ENCODE measurements at regions not wholly inside any gene's neighbourhood (a gene's known extent, or its start where the extent isn't known, plus 50 kb on each side); places are given as distances from the start of the nearest gene placed in this dataset.

- Histone ChIP-seq H3F3A (ENCODE audit: low read depth) (no peaks in the 10 kb centered on the region), H4K20me1 (ENCODE audit: low read depth) (no peaks in the 10 kb centered on the region), H3K27ac (no peak overlapping the region), H3K9me3 (ENCODE audit: low read depth) (no peaks in the 10 kb centered on the region), H3K36me3 (no peaks in the 10 kb centered on the region), H3K4me3 (no peak overlapping the region), H3K27me3 (no peaks in the 10 kb centered on the region), H2AFZ (replicated peaks) (no peak overlapping the region), H3K4me2 (no peak overlapping the region), H3K4me1 (no peaks in the 10 kb centered on the region), H3K79me2 (ENCODE audit: low read depth) (no peaks in the 10 kb centered on the region), H3K9ac (no peak overlapping the region)
- no peak for TF ChIP-seq EZH2 (IDR thresholded peaks at IDR 0.05)
- TF ChIP-seq, protein P1, sequence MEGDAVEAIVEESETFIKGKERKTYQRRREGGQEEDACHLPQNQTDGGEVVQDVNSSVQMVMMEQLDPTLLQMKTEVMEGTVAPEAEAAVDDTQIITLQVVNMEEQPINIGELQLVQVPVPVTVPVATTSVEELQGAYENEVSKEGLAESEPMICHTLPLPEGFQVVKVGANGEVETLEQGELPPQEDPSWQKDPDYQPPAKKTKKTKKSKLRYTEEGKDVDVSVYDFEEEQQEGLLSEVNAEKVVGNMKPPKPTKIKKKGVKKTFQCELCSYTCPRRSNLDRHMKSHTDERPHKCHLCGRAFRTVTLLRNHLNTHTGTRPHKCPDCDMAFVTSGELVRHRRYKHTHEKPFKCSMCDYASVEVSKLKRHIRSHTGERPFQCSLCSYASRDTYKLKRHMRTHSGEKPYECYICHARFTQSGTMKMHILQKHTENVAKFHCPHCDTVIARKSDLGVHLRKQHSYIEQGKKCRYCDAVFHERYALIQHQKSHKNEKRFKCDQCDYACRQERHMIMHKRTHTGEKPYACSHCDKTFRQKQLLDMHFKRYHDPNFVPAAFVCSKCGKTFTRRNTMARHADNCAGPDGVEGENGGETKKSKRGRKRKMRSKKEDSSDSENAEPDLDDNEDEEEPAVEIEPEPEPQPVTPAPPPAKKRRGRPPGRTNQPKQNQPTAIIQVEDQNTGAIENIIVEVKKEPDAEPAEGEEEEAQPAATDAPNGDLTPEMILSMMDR (IDR thresholded peaks at IDR 0.05), result no peak
- TF ChIP-seq EZH2phosphoT487 (IDR thresholded peaks at IDR 0.05), result no peak
- no peaks in the 10 kb centered on the region for H3K36me3 Mint-ChIP-seq
- H3K4me3 Mint-ChIP-seq, result no peak overlapping the region
- peaks cover 10% of the 10 kb centered on the region for H3K4me1 Mint-ChIP-seq
- peaks cover 3% of the 10 kb centered on the region for H3K9me3 Mint-ChIP-seq
- H3K27me3 Mint-ChIP-seq (ENCODE audit: insufficient read depth, low read depth), result peaks cover 8% of the 10 kb centered on the region
- no peak for DNase-seq (ENCODE audit: low spot score)
- no peak overlapping the region for H3K27ac Mint-ChIP-seq
Measured at GRCh38 chr9:88053856-88054501, 79.6 kb upstream of the CDK20 start.

GRCh38 chr9:88052321-88052965, 78.1 kb upstream of the CDK20 start:
- no peak for DNase-seq (ENCODE audit: low spot score)
- TF ChIP-seq, protein P1 (IDR thresholded peaks at IDR 0.05), result no peak
- TF ChIP-seq EZH2phosphoT487 (IDR thresholded peaks at IDR 0.05), result no peak
- TF ChIP-seq EZH2 (IDR thresholded peaks at IDR 0.05), result no peak
- Histone ChIP-seq H3K36me3 (no peaks in the 10 kb centered on the region), H3K27me3 (no peaks in the 10 kb centered on the region), H3K9me3 (ENCODE audit: low read depth) (no peaks in the 10 kb centered on the region), H3F3A (ENCODE audit: low read depth) (no peaks in the 10 kb centered on the region), H3K4me3 (no peak overlapping the region), H3K4me1 (no peaks in the 10 kb centered on the region), H3K79me2 (ENCODE audit: low read depth) (no peaks in the 10 kb centered on the region), H3K27ac (no peak overlapping the region), H3K4me2 (no peak overlapping the region), H3K9ac (no peak overlapping the region), H2AFZ (replicated peaks) (no peak overlapping the region), H4K20me1 (ENCODE audit: low read depth) (no peaks in the 10 kb centered on the region)
- H3K36me3 Mint-ChIP-seq, result no peaks in the 10 kb centered on the region
- peaks cover 8% of the 10 kb centered on the region for H3K27me3 Mint-ChIP-seq (ENCODE audit: insufficient read depth, low read depth)
- H3K27ac Mint-ChIP-seq, result no peak overlapping the region
- no peak overlapping the region for H3K4me3 Mint-ChIP-seq
- H3K9me3 Mint-ChIP-seq, result peaks cover 3% of the 10 kb centered on the region
- H3K4me1 Mint-ChIP-seq, result peaks cover 10% of the 10 kb centered on the region

GRCh38 chr9:88051138-88051537, 76.8 kb upstream of the CDK20 start:
- peaks cover 10% of the 10 kb centered on the region for H3K4me1 Mint-ChIP-seq
- Histone ChIP-seq H3K27me3 (no peaks in the 10 kb centered on the region), H3K9ac (no peak overlapping the region), H2AFZ (replicated peaks) (no peak overlapping the region), H4K20me1 (ENCODE audit: low read depth) (no peaks in the 10 kb centered on the region), H3K4me3 (no peak overlapping the region), H3K4me2 (no peak overlapping the region), H3K79me2 (ENCODE audit: low read depth) (no peaks in the 10 kb centered on the region), H3K4me1 (no peaks in the 10 kb centered on the region), H3K36me3 (no peaks in the 10 kb centered on the region), H3F3A (ENCODE audit: low read depth) (no peaks in the 10 kb centered on the region), H3K9me3 (ENCODE audit: low read depth) (no peaks in the 10 kb centered on the region), H3K27ac (no peak overlapping the region)
- DNase-seq (ENCODE audit: low spot score), result no peak
- H3K4me3 Mint-ChIP-seq, result no peak overlapping the region
- TF ChIP-seq EZH2phosphoT487 (IDR thresholded peaks at IDR 0.05) (no peak), EZH2 (IDR thresholded peaks at IDR 0.05) (no peak)
- TF ChIP-seq, protein P1 (IDR thresholded peaks at IDR 0.05), result no peak
- no peaks in the 10 kb centered on the region for H3K36me3 Mint-ChIP-seq
- no peak overlapping the region for H3K27ac Mint-ChIP-seq
- peaks cover 8% of the 10 kb centered on the region for H3K27me3 Mint-ChIP-seq (ENCODE audit: insufficient read depth, low read depth)
- H3K9me3 Mint-ChIP-seq, result peaks cover 2% of the 10 kb centered on the region
